ENCODE measurements at regions not wholly inside any gene's neighbourhood (a gene's known extent, or its start where the extent isn't known, plus 50 kb on each side); places are given as distances from the start of the nearest gene placed in this dataset.
"Not testable (repeated sequence)": the region's sequence is repeated elsewhere in the genome, so short reads cannot be mapped to it uniquely, and the experiment has no call there.

DNA sequence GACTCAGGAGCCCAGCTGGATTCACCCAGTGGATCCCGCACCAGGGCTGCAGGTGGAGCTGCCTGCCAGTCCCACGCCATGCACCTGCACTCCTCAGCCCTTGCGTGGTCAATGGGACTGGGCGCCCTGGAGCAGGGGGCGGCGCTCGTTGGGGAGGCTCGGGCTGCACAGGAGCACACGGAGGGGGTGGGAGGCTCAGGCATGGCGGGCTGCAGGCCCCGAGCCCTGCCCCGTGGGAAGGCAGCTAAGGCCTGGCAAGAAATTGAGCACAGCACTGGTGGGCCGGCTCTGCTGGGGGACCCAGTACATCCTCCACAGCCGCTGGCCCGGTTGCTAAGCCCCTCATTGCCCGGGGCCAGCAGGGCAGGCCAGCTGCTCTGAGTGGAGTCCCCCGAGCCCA lies 90.3 kb downstream of the DLEU7 start:
- H3K9me3 ChIP-seq (ENCODE audit: control insufficient read depth, insufficient read depth, low read length); H2BK20ac ChIP-seq (ENCODE audit: low read depth, low read length); DNase-seq; H3K23ac ChIP-seq (ENCODE audit: low read depth, low read length); dilution Hi-C loops (cut with HindIII; ENCODE audit: low sequenced_read_pairs, unreplicated experiment); H4K5ac ChIP-seq (ENCODE audit: low read depth, low read length); H3K4ac ChIP-seq (ENCODE audit: low read depth, low read length); H2BK15ac ChIP-seq (ENCODE audit: low read depth, low read length); H3K56ac ChIP-seq (ENCODE audit: extremely low read depth, insufficient read depth, low read length); H3K4me3 ChIP-seq (ENCODE audit: insufficient read depth, low read depth, low read length); H3K27ac ChIP-seq (ENCODE audit: insufficient read depth, low read length); CTCF ChIA-PET; H2AFZ ChIP-seq (replicated peaks; ENCODE audit: low read length, poor library complexity); H2AK5ac ChIP-seq (ENCODE audit: low read depth, low read length); H2AK9ac ChIP-seq (replicated peaks; ENCODE audit: low read depth, low read length, poor library complexity); in situ Hi-C loops (cut with MboI; ENCODE audit: low sequenced_read_pairs); H3K79me1 ChIP-seq (ENCODE audit: low read depth in 1 of 2, low read length in 2 of 2); BruUV-seq (replicated peaks); H3K4me1 ChIP-seq (ENCODE audit: control insufficient read depth, insufficient read depth, low read length); POLR2A ChIA-PET (ENCODE audit: unreplicated experiment); H2BK120ac ChIP-seq (ENCODE audit: low read depth, low read length); H3K4me2 ChIP-seq (ENCODE audit: low read depth, low read length); H4K8ac ChIP-seq (ENCODE audit: low read depth in 2 of 2, low read length in 2 of 2); H2BK5ac ChIP-seq (ENCODE audit: low read depth, low read length, poor library complexity, severe bottlenecking); H4K20me1 ChIP-seq (ENCODE audit: insufficient read depth, low read length); H3K27me3 ChIP-seq (ENCODE audit: control insufficient read depth, insufficient read depth, low read length); H3K14ac ChIP-seq (replicated peaks; ENCODE audit: low read depth, low read length); H3K9me1 ChIP-seq (ENCODE audit: insufficient read depth, low read length); ATAC-seq (ENCODE audit: low read depth); H3K18ac ChIP-seq (ENCODE audit: low read depth, low read length); H3K36me3 ChIP-seq (ENCODE audit: control insufficient read depth, insufficient read depth, low read length); H3K9ac ChIP-seq (ENCODE audit: low read depth, low read length); H4K91ac ChIP-seq (ENCODE audit: insufficient read depth, low read depth, low read length); intact Hi-C loops (cut with micrococcal nuclease): not testable (repeated sequence)
- 52% methylated on average over 3 of the region's 17 CpGs; no CpG with 5 or more reads in 1 of the 2 experiments for WGBS, 2 experiments (ENCODE audit: extremely low coverage in 2 of 2, insufficient read length in 1 of 2)

GRCh38 chr13:50755862-50756685 lies 87.4 kb downstream of the DLEU7 start:
- H3K79me1 ChIP-seq (ENCODE audit: low read depth in 1 of 2, low read length in 2 of 2); CTCF ChIA-PET: not testable (repeated sequence)

More at GRCh38 chr13:50755862-50756685, 87.4 kb downstream of the DLEU7 start:
- H3K56ac ChIP-seq (ENCODE audit: extremely low read depth, insufficient read depth, low read length); H2BK15ac ChIP-seq (ENCODE audit: low read depth, low read length); dilution Hi-C loops (cut with HindIII; ENCODE audit: low sequenced_read_pairs, unreplicated experiment); H3K27ac ChIP-seq (ENCODE audit: insufficient read depth, low read length); H3K4ac ChIP-seq (ENCODE audit: low read depth, low read length); ATAC-seq (ENCODE audit: low read depth); H2BK5ac ChIP-seq (ENCODE audit: low read depth, low read length, poor library complexity, severe bottlenecking); in situ Hi-C loops (cut with MboI; ENCODE audit: low sequenced_read_pairs); intact Hi-C loops (cut with micrococcal nuclease); H4K5ac ChIP-seq (ENCODE audit: low read depth, low read length); H3K18ac ChIP-seq (ENCODE audit: low read depth, low read length); H3K9me1 ChIP-seq (ENCODE audit: insufficient read depth, low read length); H3K4me1 ChIP-seq (ENCODE audit: control insufficient read depth, insufficient read depth, low read length); H3K27me3 ChIP-seq (ENCODE audit: control insufficient read depth, insufficient read depth, low read length); H4K8ac ChIP-seq (ENCODE audit: low read depth in 2 of 2, low read length in 2 of 2); DNase-seq; H2AFZ ChIP-seq (replicated peaks; ENCODE audit: low read length, poor library complexity); H2AK9ac ChIP-seq (replicated peaks; ENCODE audit: low read depth, low read length, poor library complexity); H4K91ac ChIP-seq (ENCODE audit: insufficient read depth, low read depth, low read length); H3K9ac ChIP-seq (ENCODE audit: low read depth, low read length); H2AK5ac ChIP-seq (ENCODE audit: low read depth, low read length); H3K4me2 ChIP-seq (ENCODE audit: low read depth, low read length); H3K9me3 ChIP-seq (ENCODE audit: control insufficient read depth, insufficient read depth, low read length); H3K36me3 ChIP-seq (ENCODE audit: control insufficient read depth, insufficient read depth, low read length); H4K20me1 ChIP-seq (ENCODE audit: insufficient read depth, low read length); H3K23ac ChIP-seq (ENCODE audit: low read depth, low read length); POLR2A ChIA-PET (ENCODE audit: unreplicated experiment); H3K4me3 ChIP-seq (ENCODE audit: insufficient read depth, low read depth, low read length); H3K14ac ChIP-seq (replicated peaks; ENCODE audit: low read depth, low read length); H2BK120ac ChIP-seq (ENCODE audit: low read depth, low read length); H2BK20ac ChIP-seq (ENCODE audit: low read depth, low read length); BruUV-seq (replicated peaks): not testable (repeated sequence)
- WGBS, 2 experiments (ENCODE audit: extremely low coverage in 2 of 2, insufficient read length in 1 of 2), result 92% methylated on average over 2 of the region's 8 CpGs; no CpG with 5 or more reads in 1 of the 2 experiments
